GM23248 (cell line): ENCODE measurements at regions not wholly inside any gene's neighbourhood (a gene's known extent, or its start where the extent isn't known, plus 50 kb on each side); places are given as distances from the start of the nearest gene placed in this dataset.
"Not testable (repeated sequence)": the region's sequence is repeated elsewhere in the genome, so short reads cannot be mapped to it uniquely, and the experiment has no call there.

Source experiments
- DNase-seq: peaks from one replicate; pipeline ENCODE4 v3.0.0-alpha.2; 2015
- H2AFZ ChIP-seq: fragments of 200-600 bp; sonication (generic); 2 replicates; pipeline ENCODE4 v1.6.1; 2016; ENCODE audit warnings: antibody characterized with exemption
- H3F3A ChIP-seq: fragments of 200-600 bp; sonication (generic); 2 replicates; pipeline ENCODE4 v1.6.1; 2016; ENCODE audit warnings: mild to moderate bottlenecking, antibody characterized with exemption, mixed run types; ENCODE audit not compliant: insufficient read depth
- H3K27ac ChIP-seq: fragments of 200-600 bp; sonication (generic); 2 replicates; pipeline ENCODE4 v1.5.1; 2016; ENCODE audit warnings: mild to moderate bottlenecking
- H3K27me3 ChIP-seq: fragments of 200-600 bp; sonication (generic); replicated peaks from 2 replicates; pipeline ENCODE4 v1.6.1; 2016; ENCODE audit warnings: mild to moderate bottlenecking; ENCODE audit not compliant: insufficient read depth
- H3K36me3 ChIP-seq: fragments of 200-600 bp; sonication (generic); 2 replicates; pipeline ENCODE4 v1.6.1; 2016; ENCODE audit warnings: low read depth, mild to moderate bottlenecking
- H3K4me1 ChIP-seq: fragments of 200-600 bp; sonication (generic); 2 replicates; pipeline ENCODE4 v1.6.1; 2016; ENCODE audit warnings: mild to moderate bottlenecking; ENCODE audit not compliant: insufficient read depth
- H3K4me2 ChIP-seq: fragments of 200-600 bp; sonication (generic); one replicate; pipeline ENCODE4 v1.6.1; 2016; ENCODE audit warnings: mild to moderate bottlenecking; ENCODE audit not compliant: unreplicated experiment
- H3K4me3 ChIP-seq: fragments of 200-600 bp; sonication (generic); 2 replicates; pipeline ENCODE4 v1.5.1; 2016; ENCODE audit warnings: mild to moderate bottlenecking
- H3K79me2 ChIP-seq: fragments of 200-600 bp; sonication (generic); 2 replicates; pipeline ENCODE4 v1.6.1; 2016; ENCODE audit warnings: mild to moderate bottlenecking; ENCODE audit not compliant: insufficient read depth
- H3K9ac ChIP-seq: fragments of 200-600 bp; sonication (generic); 2 replicates; pipeline ENCODE4 v1.6.1; 2016; ENCODE audit warnings: mild to moderate bottlenecking
- H3K9me2 ChIP-seq: fragments of 200-600 bp; sonication (generic); 2 replicates; pipeline ENCODE4 v1.6.1; 2016; ENCODE audit warnings: mixed run types, mild to moderate bottlenecking, moderate library complexity; ENCODE audit not compliant: insufficient read depth
- H3K9me3 ChIP-seq: fragments of 200-600 bp; sonication (generic); one replicate; pipeline ENCODE4 v1.6.1; 2017; ENCODE audit warnings: low read depth
- H4K20me1 ChIP-seq: fragments of 200-600 bp; sonication (generic); 2 replicates; pipeline ENCODE4 v1.6.0; 2016; ENCODE audit not compliant: insufficient read depth
- EZH2 ChIP-seq: fragments of 200-600 bp; sonication (generic); IDR thresholded peaks from 2 replicates; pipeline ENCODE4 v1.6.1; 2018; ENCODE audit warnings: antibody characterized with exemption, mild to moderate bottlenecking; ENCODE audit not compliant: insufficient read depth, poor library complexity, severe bottlenecking
- EZH2phosphoT487 ChIP-seq: fragments of 200-600 bp; sonication (generic); IDR thresholded peaks from 2 replicates; pipeline ENCODE4 v1.6.1; 2018; ENCODE audit warnings: antibody characterized with exemption, moderate library complexity, mild to moderate bottlenecking, low read depth; ENCODE audit not compliant: insufficient read depth
- WGBS, 2 experiments: methylation state at CpG; one replicate each; pipeline ENCODE4 v1.1.6; 2015 to 2017; ENCODE audit warnings: low lambda C conversion rate in 2 of 2, low coverage in 1 of 2; ENCODE audit errors: missing lambda C conversion rate in 2 of 2; 5-methylcytosine and 5-hydroxymethylcytosine counted together
- in situ Hi-C: fragments of 300-500 bp; cut with MboI; formaldehyde crosslinking; loops from 2 replicates; pipeline ENCODE4 v1.15.0; 2020

DNA sequence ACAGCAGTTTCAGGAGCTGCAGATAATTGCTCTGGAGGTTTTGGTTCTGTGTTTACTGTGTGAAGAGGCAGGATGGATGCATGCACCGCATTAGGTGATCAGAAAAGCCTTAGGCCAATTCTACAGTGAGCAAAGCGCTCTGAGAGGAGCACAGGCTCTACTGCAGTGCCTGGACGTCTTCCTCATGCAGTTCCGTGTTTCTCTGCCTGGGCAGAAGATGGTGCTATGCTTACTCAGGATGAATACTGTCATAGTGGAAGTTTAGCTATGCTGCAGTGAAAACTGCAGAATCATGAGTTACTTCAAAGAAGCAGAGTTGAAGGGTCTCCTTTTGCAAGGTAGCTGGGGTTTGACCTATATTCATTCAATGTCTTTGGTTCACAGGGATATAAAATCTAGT, 1012.4 kb downstream of the KCNJ18 start:
- Histone ChIP-seq H4K20me1 (no peaks in the 10 kb centered on the region), H3K27ac (no peak overlapping the region), H2AFZ (no peak overlapping the region), H3K4me3 (no peak overlapping the region), H3K79me2 (no peaks in the 10 kb centered on the region), H3K4me1 (no peaks in the 10 kb centered on the region), H3K36me3 (no peaks in the 10 kb centered on the region), H3F3A (no peaks in the 10 kb centered on the region), H3K27me3 (no peaks in the 10 kb centered on the region), H3K9me3 (no peaks in the 10 kb centered on the region), H3K9ac (no peak overlapping the region), H3K4me2 (no peak overlapping the region), H3K9me2 (no peaks in the 10 kb centered on the region)
- in situ Hi-C loops, result no loop called here
- peak; percentile 4 for DNase-seq
- TF ChIP-seq EZH2phosphoT487 (no peak), EZH2 (no peak)
- 12 to 16% methylated on average over 4 of the region's 4 CpGs for WGBS, 2 experiments

DNA sequence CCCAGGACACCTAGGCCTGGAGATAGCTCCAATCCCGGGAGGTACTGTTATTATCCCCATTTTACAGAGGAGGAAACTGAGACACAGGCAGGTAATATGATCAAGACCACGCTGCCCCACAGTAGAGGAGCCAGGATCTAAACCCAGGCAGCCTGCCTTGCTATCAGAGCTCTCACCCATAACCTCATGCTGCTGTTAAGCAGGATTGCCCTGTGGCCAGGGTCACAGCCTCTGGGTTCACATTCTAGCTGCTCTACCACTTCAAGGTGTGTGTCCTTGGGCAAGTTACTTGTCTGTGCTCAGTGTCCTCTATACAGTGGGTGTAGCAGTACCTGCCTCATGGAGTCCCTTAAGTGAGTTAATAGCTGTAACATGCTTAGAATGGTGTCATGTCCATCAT, 1015.3 kb downstream of the KCNJ18 start:
- no peak for DNase-seq
- Histone ChIP-seq H3K4me1 (no peaks in the 10 kb centered on the region), H3F3A (no peaks in the 10 kb centered on the region), H3K9me3 (no peaks in the 10 kb centered on the region), H3K9ac (no peak overlapping the region), H3K36me3 (no peaks in the 10 kb centered on the region), H3K4me2 (no peak overlapping the region), H3K27me3 (no peaks in the 10 kb centered on the region), H4K20me1 (no peaks in the 10 kb centered on the region), H2AFZ (no peak overlapping the region), H3K27ac (no peak overlapping the region), H3K79me2 (no peaks in the 10 kb centered on the region), H3K4me3 (no peak overlapping the region), H3K9me2 (no peaks in the 10 kb centered on the region)
- TF ChIP-seq EZH2 (no peak), EZH2phosphoT487 (no peak)
- WGBS, 2 experiments, result 0 to 3% methylated on average over 2 of the region's 2 CpGs
- in situ Hi-C loops, result no loop called here

- no peak overlapping the region for H2AFZ ChIP-seq
Observed at GRCh38 chr17:22717211-22717610, 1024.9 kb downstream of the KCNJ18 start.

DNA sequence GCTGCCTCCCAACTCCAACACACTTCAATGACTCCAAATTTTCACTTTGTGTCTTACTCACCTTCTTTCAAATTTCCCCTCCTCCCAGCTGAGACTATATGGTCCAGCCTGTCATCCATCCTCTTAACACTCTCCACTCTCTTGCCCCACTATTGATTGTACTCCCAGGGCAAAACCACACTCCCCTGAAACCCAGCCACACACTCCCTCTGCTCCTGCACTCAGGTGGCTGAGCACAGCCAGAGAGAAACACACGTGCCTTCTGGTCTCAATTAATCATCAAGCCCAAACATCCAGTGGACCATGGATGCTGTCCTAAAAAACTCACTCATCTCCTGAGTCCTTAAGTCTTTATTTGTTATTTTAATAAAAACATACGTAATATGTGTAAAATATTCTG, 1026.4 kb downstream of the KCNJ18 start:
- H3K4me3 ChIP-seq, result no peak overlapping the region
- in situ Hi-C loops, result no loop called here
- H3K27ac ChIP-seq, result no peak overlapping the region
- TF ChIP-seq EZH2phosphoT487 (no peak), EZH2 (no peak)
- H3K36me3 ChIP-seq, result no peaks in the 10 kb centered on the region
- WGBS, 2 experiments, result 5 to 13% methylated on average over 2 of the region's 2 CpGs
- H3K79me2 ChIP-seq, result no peaks in the 10 kb centered on the region
- DNase-seq, result no peak
- H2AFZ ChIP-seq, result no peak overlapping the region
- H3K4me2 ChIP-seq, result no peak overlapping the region
- H3F3A ChIP-seq, result no peaks in the 10 kb centered on the region
- H3K9me3 ChIP-seq, result no peaks in the 10 kb centered on the region
- no peaks in the 10 kb centered on the region for H3K27me3 ChIP-seq
- no peak overlapping the region for H3K9ac ChIP-seq
- H4K20me1 ChIP-seq, result no peaks in the 10 kb centered on the region
- H3K9me2 ChIP-seq, result no peaks in the 10 kb centered on the region
- H3K4me1 ChIP-seq, result no peaks in the 10 kb centered on the region

More at GRCh38 chr17:22717211-22717610, 1024.9 kb downstream of the KCNJ18 start:
- no peak for DNase-seq
- WGBS, 2 experiments, result 13 to 14% methylated on average over 2 of the region's 2 CpGs
- no peaks in the 10 kb centered on the region for H3K9me3 ChIP-seq
- in situ Hi-C loops, result no loop called here
- no peaks in the 10 kb centered on the region for H3F3A ChIP-seq
- H3K9ac ChIP-seq, result no peak overlapping the region
- H3K27ac ChIP-seq, result no peak overlapping the region
- TF ChIP-seq EZH2 (no peak), EZH2phosphoT487 (no peak)
- no peaks in the 10 kb centered on the region for H3K4me1 ChIP-seq
- no peak overlapping the region for H3K4me2 ChIP-seq
- H3K9me2 ChIP-seq, result no peaks in the 10 kb centered on the region
- no peaks in the 10 kb centered on the region for H3K79me2 ChIP-seq
- H3K4me3 ChIP-seq, result no peak overlapping the region
- no peaks in the 10 kb centered on the region for H4K20me1 ChIP-seq
- no peaks in the 10 kb centered on the region for H3K36me3 ChIP-seq
- no peaks in the 10 kb centered on the region for H3K27me3 ChIP-seq

- H3K4me1 ChIP-seq, H3F3A ChIP-seq, H3K9me3 ChIP-seq, DNase-seq, in situ Hi-C loops, H3K4me3 ChIP-seq, H4K20me1 ChIP-seq, H3K27ac ChIP-seq, H3K9me2 ChIP-seq, H3K79me2 ChIP-seq, H3K9ac ChIP-seq, H3K27me3 ChIP-seq, H3K4me2 ChIP-seq, H2AFZ ChIP-seq, H3K36me3 ChIP-seq: not testable (repeated sequence)
- WGBS, 2 experiments, result 77 to 90% methylated on average over 2 to 25 of the region's 27 CpGs
Observed at GRCh38 chr17:22741066-22741465, 1048.7 kb downstream of the KCNJ18 start.
